ENCODE measurements at regions not wholly inside any gene's neighbourhood (a gene's known extent, or its start where the extent isn't known, plus 50 kb on each side); places are given as distances from the start of the nearest gene placed in this dataset.

DNA sequence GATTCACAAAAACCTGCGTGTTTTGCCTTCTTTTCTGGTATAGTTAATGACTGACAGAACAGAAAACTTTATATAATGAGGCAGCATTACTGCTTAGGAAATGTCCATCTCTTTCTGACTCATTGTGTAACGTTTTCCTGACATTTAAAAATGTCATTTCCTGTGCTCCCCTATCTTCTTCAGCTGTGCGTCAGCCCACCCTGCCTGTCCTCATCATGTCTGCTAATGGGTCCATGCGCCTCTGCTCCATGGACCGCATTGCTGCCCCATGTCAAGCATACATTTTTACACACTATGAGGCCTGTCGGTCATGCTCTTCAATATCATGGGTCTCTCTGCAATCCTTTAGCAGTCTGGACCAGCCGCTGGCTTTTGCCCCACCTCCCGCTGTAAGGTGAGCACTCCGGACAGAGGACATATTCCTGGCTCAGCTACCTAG, 234.3 kb downstream of the CDCA7 start:
- DNase-seq (ENCODE audit: low read depth): no peak

GRCh38 chr2:173589604-173590275, 235.1 kb downstream of the CDCA7 start:
- DNase-seq (ENCODE audit: low read depth): peak; percentile 89

GRCh38 chr2:173590276-173590861, 235.7 kb downstream of the CDCA7 start:
- DNase-seq (ENCODE audit: low read depth): peak; percentile 99

- DNase-seq (ENCODE audit: low read depth): no peak
These were observed 238.4 kb downstream of the CDCA7 start for GRCh38 chr2:173593109-173593508.

DNA sequence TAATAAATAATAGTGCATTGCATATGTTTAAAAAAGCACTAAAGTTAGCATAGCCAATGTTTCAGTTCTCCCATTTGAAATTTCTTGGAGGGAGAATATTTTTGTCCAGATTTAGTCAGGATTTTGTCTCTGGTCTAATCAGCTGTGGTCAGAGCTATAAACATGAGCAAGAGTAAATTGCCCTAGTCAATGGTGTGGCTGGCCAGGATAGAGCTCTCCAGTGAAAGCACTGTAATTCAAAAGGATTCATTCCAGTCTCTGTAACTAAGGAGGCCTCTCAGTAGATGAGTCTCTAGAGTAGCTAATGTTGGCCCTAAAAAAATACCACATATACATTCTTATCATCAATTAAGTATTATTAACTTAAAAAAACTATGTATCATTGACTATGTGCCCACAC, 241.6 kb downstream of the CDCA7 start:
- no peak for DNase-seq (ENCODE audit: low read depth)

GRCh38 chr2:173598525-173598924, 243.9 kb downstream of the CDCA7 start:
- DNase-seq (ENCODE audit: low read depth): no peak

DNA sequence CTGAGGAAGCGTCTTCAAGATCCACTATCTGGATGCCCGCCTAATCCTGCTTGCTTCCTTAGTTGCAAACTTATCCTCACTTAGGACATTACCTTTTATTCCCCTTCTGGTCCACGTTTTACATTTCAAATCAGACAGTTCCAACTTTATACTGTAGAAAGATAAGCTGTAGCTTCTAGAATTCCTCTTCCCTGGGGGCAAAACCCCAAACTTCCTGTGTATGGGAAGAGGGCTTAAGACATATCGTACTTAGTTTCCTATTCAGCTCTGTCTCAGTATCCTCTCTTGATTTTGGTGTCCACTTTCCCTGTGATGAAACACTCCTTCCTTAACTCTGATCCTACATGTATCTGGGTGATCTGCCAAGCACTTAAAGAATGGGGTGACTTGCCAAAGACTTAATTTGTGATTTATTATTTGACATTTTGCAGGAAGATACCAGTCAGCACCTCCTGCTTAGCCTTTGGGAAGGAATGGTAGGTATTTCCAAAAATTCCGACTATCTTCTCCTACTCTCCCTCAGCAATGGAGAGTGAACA, 245.2 kb downstream of the CDCA7 start:
- no peak for DNase-seq (ENCODE audit: low read depth)

GRCh38 chr2:173602153-173602795, 247.6 kb downstream of the CDCA7 start:
- no peak for DNase-seq (ENCODE audit: low read depth)

- no peak for DNase-seq (ENCODE audit: low read depth)
These were observed 251.3 kb downstream of the CDCA7 start for GRCh38 chr2:173605994-173606393.

DNA sequence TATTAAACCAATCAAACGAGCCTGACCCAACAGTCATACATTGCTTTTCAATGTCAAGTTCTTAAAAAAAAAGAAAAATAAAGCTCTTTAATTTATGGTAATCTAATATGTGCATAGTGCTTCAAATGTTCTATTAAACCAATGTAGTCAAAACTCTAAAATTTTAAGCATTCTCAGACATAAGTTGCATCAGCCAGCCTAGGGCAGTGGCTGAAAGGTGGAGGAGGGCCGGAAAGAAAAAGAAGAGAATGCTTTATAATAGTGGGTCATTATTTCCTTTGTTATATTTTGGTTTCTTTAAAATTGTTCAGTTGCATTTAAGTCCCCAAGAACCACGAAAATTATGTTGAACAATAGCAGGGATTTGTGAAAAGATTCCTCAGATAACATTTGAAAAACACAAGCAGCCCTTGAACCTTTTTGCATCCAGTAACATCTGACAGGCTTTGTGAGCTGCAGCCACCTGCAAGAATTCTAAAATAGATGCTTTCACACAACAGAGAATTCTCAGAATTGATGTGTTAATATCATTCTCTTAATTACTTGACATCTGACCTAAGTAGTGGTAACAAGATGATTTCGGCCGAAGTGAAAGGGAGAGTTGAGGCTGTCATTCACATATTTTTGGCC, 252.1 kb downstream of the CDCA7 start:
- DNase-seq (ENCODE audit: low read depth): no peak

DNA sequence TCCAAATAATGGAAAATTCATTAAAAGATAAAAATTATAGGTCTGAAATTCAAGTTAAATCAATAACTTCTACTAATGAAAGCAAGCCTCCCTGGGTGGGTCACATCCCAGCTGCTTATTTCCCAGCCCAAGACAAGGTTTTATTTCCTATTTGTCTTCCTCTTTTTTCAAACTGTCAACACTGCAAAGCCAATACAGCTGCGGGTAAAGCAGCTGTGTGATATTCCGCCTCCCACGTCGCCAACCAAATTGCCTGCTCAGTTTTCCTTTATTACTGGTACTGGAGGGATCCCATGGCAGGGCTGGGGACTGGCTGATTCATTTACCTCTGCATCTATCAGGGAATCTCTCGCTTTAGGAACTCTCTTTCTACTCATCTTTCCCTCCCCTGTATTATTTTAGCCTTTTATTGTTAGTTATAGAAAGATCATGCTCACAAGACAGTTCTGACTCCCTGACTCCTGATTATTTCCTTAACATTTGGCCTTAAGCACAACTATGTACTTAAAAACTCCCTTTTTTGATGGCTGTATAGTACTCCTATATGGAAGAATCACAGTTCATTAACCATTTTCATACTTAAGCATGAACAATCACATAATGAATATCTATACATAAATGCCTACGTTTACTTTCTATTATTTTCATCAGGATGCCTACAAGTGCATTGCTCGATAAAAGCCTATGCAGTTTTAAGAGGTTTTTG, 253.1 kb downstream of the CDCA7 start:
- DNase-seq (ENCODE audit: low read depth): peak; percentile 38

DNA sequence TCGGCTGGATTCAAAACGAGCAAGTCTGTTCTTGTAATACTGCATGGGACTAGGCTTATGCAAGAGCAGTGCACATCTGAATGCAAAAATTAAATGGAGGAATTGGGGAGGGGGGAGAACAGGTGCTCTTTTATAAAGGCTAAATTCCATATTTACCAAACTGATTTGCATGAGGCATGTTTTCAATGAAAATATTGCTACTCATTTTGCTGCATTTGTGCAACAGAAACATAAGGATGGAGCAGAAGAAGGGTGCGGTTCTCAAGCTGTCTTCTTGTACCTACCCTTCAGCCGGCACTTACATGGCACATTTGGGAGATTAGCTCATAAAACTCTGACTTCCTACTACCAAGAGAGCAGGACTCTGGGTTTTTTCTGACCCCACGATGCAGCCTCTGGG, 256.4 kb downstream of the CDCA7 start:
- DNase-seq (ENCODE audit: low read depth): no peak

GRCh38 chr2:173612354-173612753, 257.7 kb downstream of the CDCA7 start:
- no peak for DNase-seq (ENCODE audit: low read depth)

DNA sequence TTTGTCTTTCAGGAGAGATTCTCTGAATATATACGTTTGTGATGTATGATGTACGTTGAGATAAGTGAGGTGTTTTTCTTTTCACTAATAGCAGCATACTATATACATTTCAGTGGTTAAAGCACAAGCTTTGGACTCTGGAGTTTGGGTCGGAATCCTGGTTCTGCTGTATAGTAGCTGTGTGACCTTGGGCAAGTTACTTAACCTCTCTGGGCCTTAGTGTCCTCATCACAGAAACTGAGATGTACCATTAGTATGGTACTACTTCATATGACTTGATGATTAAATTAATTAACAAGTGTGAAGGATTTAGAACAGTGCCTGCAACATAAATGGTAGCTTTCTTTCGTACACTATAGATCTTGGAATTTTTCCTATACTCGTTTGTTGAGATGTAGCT, 258.7 kb downstream of the CDCA7 start:
- DNase-seq (ENCODE audit: low read depth): no peak

DNA sequence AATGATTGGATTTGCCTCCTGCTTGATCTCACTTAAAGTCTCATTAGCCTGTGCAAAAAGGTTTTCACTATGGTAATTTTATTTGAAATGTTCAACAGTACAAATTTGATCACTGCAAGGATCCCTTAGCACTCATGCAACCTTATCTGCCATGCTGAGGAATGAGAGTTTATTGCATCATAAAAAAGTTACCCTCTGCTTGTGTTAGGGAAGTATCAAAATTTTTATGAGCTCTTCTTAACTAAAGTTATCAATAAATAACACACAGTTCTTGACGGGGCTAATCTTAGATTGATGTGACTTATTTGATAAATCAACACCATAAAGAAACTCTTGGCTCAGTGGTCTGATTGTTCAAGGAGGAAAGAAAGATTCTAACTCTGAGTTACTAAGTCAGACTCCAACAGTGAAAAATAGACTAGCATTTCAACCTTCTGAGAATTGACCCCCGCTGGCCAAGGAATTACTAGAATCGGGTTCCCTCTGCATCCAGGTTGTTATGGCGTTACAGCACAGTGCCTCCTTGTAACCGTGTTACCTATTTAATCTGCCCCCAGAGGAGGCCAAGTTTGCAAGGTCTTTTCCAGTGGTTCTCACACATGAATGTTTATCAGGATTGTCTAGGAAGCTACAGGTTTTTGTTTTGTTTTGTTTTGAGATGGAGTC, 259.7 kb downstream of the CDCA7 start:
- no peak for DNase-seq (ENCODE audit: low read depth)

- no peak for DNase-seq (ENCODE audit: low read depth)
These were observed 269.0 kb downstream of the CDCA7 start for GRCh38 chr2:173623438-173624319.

DNA sequence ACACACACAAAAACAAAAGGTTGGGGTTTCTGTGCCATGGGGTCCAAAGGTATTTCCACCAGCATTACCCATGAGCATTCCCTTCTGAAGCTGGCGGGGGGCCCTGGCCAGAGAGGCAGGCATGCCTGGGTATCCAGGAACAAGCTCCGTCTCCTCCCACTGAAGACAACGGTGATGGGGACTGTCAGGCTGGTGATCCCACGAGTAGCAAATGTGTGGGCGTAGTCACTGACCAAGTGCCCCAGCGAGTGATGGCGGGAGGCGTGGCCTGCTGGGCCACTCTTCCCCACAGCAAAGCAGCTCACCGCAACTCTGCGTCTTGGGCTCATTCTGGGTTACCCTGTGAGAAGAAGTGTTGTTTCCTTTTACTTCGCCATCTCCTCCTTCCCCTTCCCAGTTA, 270.6 kb downstream of the CDCA7 start:
- no peak for DNase-seq (ENCODE audit: low read depth)

DNA sequence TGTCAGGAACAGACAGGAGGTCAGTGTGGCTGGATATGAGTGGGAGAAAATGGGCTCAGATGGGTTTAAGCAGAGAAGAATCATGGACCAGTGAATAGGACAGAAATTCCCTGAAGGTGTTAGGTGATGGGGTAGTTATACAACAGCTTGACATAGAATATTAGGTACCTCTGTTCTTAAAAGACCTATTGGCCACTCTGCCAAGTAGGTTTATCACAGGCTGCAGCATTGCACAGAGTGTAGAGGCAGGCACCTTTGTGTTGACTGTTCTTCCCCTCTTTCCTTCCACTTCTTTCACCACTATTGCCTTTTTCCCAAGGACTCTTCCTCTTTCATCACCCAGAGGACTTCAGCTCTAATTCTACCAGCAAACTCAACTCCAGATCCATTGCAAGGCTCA, 274.4 kb downstream of the CDCA7 start:
- no peak for DNase-seq (ENCODE audit: low read depth)

DNA sequence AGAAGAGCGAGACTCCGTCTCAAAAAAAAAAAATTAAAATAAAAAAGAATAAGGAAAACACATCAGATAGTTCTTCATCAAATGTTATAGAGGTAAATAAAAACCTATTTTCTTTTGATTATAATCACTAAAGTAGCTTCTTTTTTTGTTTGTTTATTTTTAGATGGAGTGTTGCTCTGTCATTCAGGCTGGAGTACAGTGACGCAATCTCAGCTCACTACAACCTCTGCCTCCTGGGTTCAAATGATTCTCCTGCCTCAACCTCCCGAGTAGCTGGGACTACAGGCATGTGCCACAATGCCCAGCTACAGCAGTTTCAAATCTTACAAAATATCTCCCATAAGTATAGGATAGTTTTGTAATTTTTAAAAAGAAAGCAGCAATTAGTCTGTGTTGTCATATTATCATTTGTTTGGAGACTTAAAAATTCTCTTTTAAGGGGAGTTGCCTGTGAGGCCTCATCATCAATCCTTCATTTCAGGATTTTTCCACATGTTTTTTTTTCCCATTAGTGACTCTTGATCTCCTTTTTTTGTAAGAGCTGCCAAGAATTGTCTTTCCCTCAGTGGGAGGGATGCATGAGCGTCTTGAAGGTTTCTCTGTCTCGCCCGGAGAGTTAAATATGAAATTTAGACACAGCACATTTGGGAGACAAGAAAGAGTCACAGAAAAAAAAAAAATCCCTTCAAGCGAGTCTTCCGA, 275.9 kb downstream of the CDCA7 start:
- DNase-seq (ENCODE audit: low read depth): no peak

- peak; percentile 70 for DNase-seq (ENCODE audit: low read depth)
These were observed 276.4 kb downstream of the CDCA7 start for GRCh38 chr2:173631127-173631460.
